HEK293 (cell line): ENCODE measurements at regions not wholly inside any gene's neighbourhood (a gene's known extent, or its start where the extent isn't known, plus 50 kb on each side); places are given as distances from the start of the nearest gene placed in this dataset.

Experiments
- CTCF ChIA-PET: fragments of 350-600 bp; formaldehyde crosslinking; extraction: SDS; loops from one replicate; lab custom pipeline; 2021; ENCODE audit warnings: antibody characterized with exemption; lab: Yijun Ruan, JAX
- POLR2A ChIA-PET: fragments of 300-600 bp; formaldehyde crosslinking; extraction: SDS; loops from one replicate; lab custom pipeline; 2020; ENCODE audit warnings: antibody characterized with exemption, inconsistent platforms; lab: Yijun Ruan, JAX
- H3K27ac ChIP-seq: fragments of 200-500 bp; sonication (Bioruptor generic); 2 replicates; pipeline ENCODE4 v1.5.1; 2014; ENCODE audit warnings: low read depth, low read length, control low read depth, inconsistent platforms; ENCODE audit errors: extremely low read depth
- H3K36me3 ChIP-seq, 2 experiments: fragments of 200-500 bp in 1 of 2; sonication (Bioruptor generic) in 1 of 2; 1 replicate in 1 of 2; 2 replicates in 1 of 2; pipeline ENCODE4 v1.5.1; 2014 to 2017; ENCODE audit warnings: inconsistent platforms in 2 of 2, low read length in 2 of 2; ENCODE audit not compliant: control insufficient read depth in 2 of 2, insufficient read depth in 1 of 2
- H3K4me1 ChIP-seq: fragments of 200-500 bp; sonication (Bioruptor generic); 2 replicates; pipeline ENCODE4 v1.5.1; 2014; ENCODE audit warnings: mild to moderate bottlenecking, low read length, inconsistent platforms; ENCODE audit not compliant: control insufficient read depth, insufficient read depth
- H3K4me3 ChIP-seq: 2 replicates; pipeline ENCODE4 v1.5.1; 2011; ENCODE audit warnings: low read depth, mild to moderate bottlenecking, control low read depth, low read length, moderate library complexity
- H3K9me3 ChIP-seq: fragments of 200-500 bp; sonication (Bioruptor generic); 2 replicates; pipeline ENCODE4 v1.5.1; 2014; ENCODE audit warnings: low read depth, low read length, inconsistent platforms; ENCODE audit not compliant: control insufficient read depth, insufficient read depth
- AEBP2 ChIP-seq: fragments of 450-650 bp; formaldehyde crosslinking; IDR thresholded peaks from 2 replicates; pipeline ENCODE4 v1.5.1; 2016; ENCODE audit warnings: missing biosample characterization, missing genetic modification characterization, borderline replicate concordance
- EGR2 ChIP-seq: fragments of 450-650 bp; formaldehyde crosslinking; IDR thresholded peaks from 2 replicates; pipeline ENCODE4 v1.5.1; 2016; ENCODE audit warnings: low read depth, missing biosample characterization, missing genetic modification characterization
- KLF8 ChIP-seq: fragments of 450-650 bp; formaldehyde crosslinking; IDR thresholded peaks from 2 replicates; pipeline ENCODE4 v1.5.1; 2016; ENCODE audit warnings: missing biosample characterization, missing genetic modification characterization
- MEIS1 ChIP-seq: sonication (generic); formaldehyde crosslinking; IDR thresholded peaks from 2 replicates; pipeline ENCODE4 v1.8.1; 2022; ENCODE audit warnings: missing genetic modification reagents, mild to moderate bottlenecking, borderline replicate concordance
- SCRT1 ChIP-seq: fragments of 450-650 bp; formaldehyde crosslinking; IDR thresholded peaks from 2 replicates; pipeline ENCODE4 v1.5.1; 2016; ENCODE audit warnings: missing biosample characterization, missing genetic modification characterization, borderline replicate concordance
- ZFHX2 ChIP-seq: fragments of 450-650 bp; formaldehyde crosslinking; conservative IDR thresholded peaks from 2 replicates; pipeline ENCODE4 v1.5.1; 2016; ENCODE audit warnings: missing biosample characterization, missing genetic modification characterization
- ZFP37 ChIP-seq: fragments of 450-650 bp; formaldehyde crosslinking; IDR thresholded peaks from 2 replicates; pipeline ENCODE4 v1.5.1; 2016; ENCODE audit warnings: missing biosample characterization, missing genetic modification characterization
- ZFP69B ChIP-seq: fragments of 450-650 bp; formaldehyde crosslinking; IDR thresholded peaks from 2 replicates; pipeline ENCODE4 v1.5.1; 2016; ENCODE audit warnings: missing biosample characterization, missing genetic modification characterization
- ZNF112 ChIP-seq: fragments of 450-650 bp; formaldehyde crosslinking; IDR thresholded peaks from 2 replicates; pipeline ENCODE4 v1.5.0; 2017; ENCODE audit warnings: missing biosample characterization, missing genetic modification characterization
- ZNF133 ChIP-seq: fragments of 450-650 bp; formaldehyde crosslinking; IDR thresholded peaks from 2 replicates; pipeline ENCODE4 v1.5.1; 2016; ENCODE audit warnings: missing biosample characterization, missing genetic modification characterization
- ZNF138 ChIP-seq: fragments of 450-650 bp; formaldehyde crosslinking; IDR thresholded peaks from 2 replicates; pipeline ENCODE4 v1.5.1; 2016; ENCODE audit warnings: missing biosample characterization, missing genetic modification characterization, borderline replicate concordance
- ZNF148 ChIP-seq: fragments of 450-650 bp; formaldehyde crosslinking; IDR thresholded peaks from 2 replicates; pipeline ENCODE4 v1.5.0; 2017; ENCODE audit warnings: missing biosample characterization, missing genetic modification characterization, borderline replicate concordance
- ZNF155 ChIP-seq: fragments of 450-650 bp; formaldehyde crosslinking; IDR thresholded peaks from 2 replicates; pipeline ENCODE4 v1.5.1; 2016; ENCODE audit warnings: missing biosample characterization, missing genetic modification characterization
- ZNF184 ChIP-seq: fragments of 450-650 bp; IDR thresholded peaks from 2 replicates; pipeline ENCODE4 v1.5.1; 2018; ENCODE audit warnings: missing biosample characterization, mild to moderate bottlenecking, missing genetic modification characterization
- ZNF2 ChIP-seq: fragments of 450-650 bp; formaldehyde crosslinking; IDR thresholded peaks from 2 replicates; pipeline ENCODE4 v1.5.1; 2016; ENCODE audit warnings: missing biosample characterization, missing genetic modification characterization
- ZNF394 ChIP-seq: fragments of 450-650 bp; formaldehyde crosslinking; IDR thresholded peaks from 2 replicates; pipeline ENCODE4 v1.5.1; 2016; ENCODE audit warnings: missing biosample characterization, missing genetic modification characterization, mild to moderate bottlenecking, moderate library complexity, borderline replicate concordance
- ZNF423 ChIP-seq: fragments of 450-650 bp; formaldehyde crosslinking; IDR thresholded peaks from 2 replicates; pipeline ENCODE4 v1.5.1; 2016; ENCODE audit warnings: missing biosample characterization, missing genetic modification characterization
- ZNF426 ChIP-seq: fragments of 450-650 bp; formaldehyde crosslinking; IDR thresholded peaks from 2 replicates; pipeline ENCODE4 v1.5.1; 2017; ENCODE audit warnings: missing biosample characterization, missing genetic modification characterization, mild to moderate bottlenecking, inconsistent platforms, moderate library complexity
- ZNF544 ChIP-seq: fragments of 450-650 bp; formaldehyde crosslinking; IDR thresholded peaks from 2 replicates; pipeline ENCODE4 v1.5.0; 2017; ENCODE audit warnings: missing biosample characterization, missing genetic modification characterization
- ZNF670 ChIP-seq: fragments of 450-650 bp; formaldehyde crosslinking; IDR thresholded peaks from 2 replicates; pipeline ENCODE4 v1.5.1; 2016; ENCODE audit warnings: missing biosample characterization, missing genetic modification characterization, low read depth
- ZNF777 ChIP-seq: fragments of 450-650 bp; formaldehyde crosslinking; IDR thresholded peaks from 2 replicates; pipeline ENCODE4 v1.5.1; 2017; ENCODE audit warnings: missing biosample characterization, missing genetic modification characterization, borderline replicate concordance
- ZNF837 ChIP-seq: fragments of 450-650 bp; formaldehyde crosslinking; IDR thresholded peaks from 2 replicates; pipeline ENCODE4 v1.5.1; 2016; ENCODE audit warnings: missing biosample characterization, missing genetic modification characterization
- TF ChIP-seq, protein P1 (sequence below): fragments of 450-650 bp; formaldehyde crosslinking; IDR thresholded peaks from 2 replicates; pipeline ENCODE4 v1.5.1; 2016; ENCODE audit warnings: missing biosample characterization, missing genetic modification characterization

DNA sequence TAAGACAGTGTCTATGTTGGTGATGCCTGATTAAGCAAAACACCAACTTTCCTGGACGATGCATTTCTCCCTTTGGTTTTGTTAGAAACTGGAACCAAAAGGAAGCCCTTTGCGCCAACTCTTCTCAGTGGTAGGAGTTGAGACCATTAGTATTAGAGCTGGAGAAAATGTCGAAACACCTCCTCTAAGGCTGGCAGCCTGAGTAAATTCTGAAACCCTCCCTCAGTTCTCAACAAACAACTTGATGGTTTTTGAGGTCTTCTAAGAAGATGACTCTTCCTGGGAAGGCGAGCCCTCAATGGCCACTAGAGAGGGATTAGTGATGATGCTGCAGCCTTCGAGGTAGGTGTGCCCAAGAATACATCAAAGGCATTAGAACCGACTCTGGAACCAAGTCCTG is 78.4 kb upstream of the CCN6 start:
- CTCF ChIA-PET, result interaction anchor here (0.8 to 1.4 kb wide), 4 partner anchors 10 to 797 kb away, joined by 3 to 4 read pairs (median 3); no protein-coding TSS in a partner anchor
- POLR2A ChIA-PET, result no interaction called here
- H3K36me3 ChIP-seq, result no peaks in the 10 kb centered on the region
- TF ChIP-seq ZNF670 (no peak), ZFP37 (tag by site-specific recombination) (no peak), KLF8 (tag by site-specific recombination) (no peak), ZNF184 (tag by site-specific recombination) (no peak)
- TF ChIP-seq, all 188 proteins: peak for 0
- no peak overlapping the region for H3K27ac ChIP-seq
- H3K9me3 ChIP-seq, result no peaks in the 10 kb centered on the region
- H3K4me1 ChIP-seq, result peaks cover 8% of the 10 kb centered on the region
- H3K4me3 ChIP-seq, result no peak overlapping the region

- CTCF ChIA-PET, result interaction anchor here (0.7 kb wide), 2 partner anchors 51 to 245 kb away, joined by 3 to 4 read pairs; no protein-coding TSS in a partner anchor
- TF ChIP-seq EGR2 (tag by site-specific recombination) (peak; percentile 94), ZNF138 (tag by site-specific recombination) (no peak), ZFHX2 (tag by site-specific recombination) (peak; percentile 95)
These were observed 77.8 kb upstream of the CCN6 start for GRCh38 chr6:111976139-111976538.

GRCh38 chr6:111978532-111979149 is 75.3 kb upstream of the CCN6 start:
- CTCF ChIA-PET, result no interaction called here
- POLR2A ChIA-PET, result no interaction called here
- no peaks in the 10 kb centered on the region for H3K36me3 ChIP-seq
- peaks cover 7% of the 10 kb centered on the region for H3K4me1 ChIP-seq
- no peak overlapping the region for H3K27ac ChIP-seq
- H3K9me3 ChIP-seq, result no peaks in the 10 kb centered on the region
- H3K4me3 ChIP-seq, result no peak overlapping the region
- TF ChIP-seq ZNF544 (tag by site-specific recombination) (no peak), ZNF426 (tag by site-specific recombination) (no peak), ZNF155 (tag by site-specific recombination) (no peak), SCRT1 (tag by site-specific recombination) (no peak), ZFP37 (tag by site-specific recombination) (no peak), EGR2 (tag by site-specific recombination) (no peak), ZNF394 (tag by site-specific recombination) (no peak), ZNF670 (no peak), ZNF837 (tag by site-specific recombination) (no peak), ZNF2 (no peak), ZNF423 (tag by site-specific recombination) (no peak), ZNF148 (no peak), ZNF777 (tag by site-specific recombination) (no peak), MEIS1 (CRISPR knock-in tag) (no peak), AEBP2 (tag by site-specific recombination) (no peak), ZNF112 (no peak), ZFP69B (tag by site-specific recombination) (no peak), ZNF133 (tag by site-specific recombination) (no peak)
- TF ChIP-seq, protein P1, sequence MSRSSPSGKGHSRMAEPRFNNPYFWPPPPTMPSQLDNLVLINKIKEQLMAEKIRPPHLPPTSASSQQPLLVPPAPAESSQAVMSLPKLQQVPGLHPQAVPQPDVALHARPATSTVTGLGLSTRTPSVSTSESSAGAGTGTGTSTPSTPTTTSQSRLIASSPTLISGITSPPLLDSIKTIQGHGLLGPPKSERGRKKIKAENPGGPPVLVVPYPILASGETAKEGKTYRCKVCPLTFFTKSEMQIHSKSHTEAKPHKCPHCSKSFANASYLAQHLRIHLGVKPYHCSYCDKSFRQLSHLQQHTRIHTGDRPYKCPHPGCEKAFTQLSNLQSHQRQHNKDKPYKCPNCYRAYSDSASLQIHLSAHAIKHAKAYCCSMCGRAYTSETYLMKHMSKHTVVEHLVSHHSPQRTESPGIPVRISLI (tag by site-specific recombination), result no peak

More at GRCh38 chr6:111976139-111976538, 77.8 kb upstream of the CCN6 start:
- POLR2A ChIA-PET, result no interaction called here
- H3K4me1 ChIP-seq, result peaks cover 8% of the 10 kb centered on the region
- no peak overlapping the region for H3K4me3 ChIP-seq
- H3K36me3 ChIP-seq, result no peaks in the 10 kb centered on the region
- H3K9me3 ChIP-seq, result no peaks in the 10 kb centered on the region
- no peak overlapping the region for H3K27ac ChIP-seq
